ENCODE measurements at regions not wholly inside any gene's neighbourhood (a gene's known extent, or its start where the extent isn't known, plus 50 kb on each side); places are given as distances from the start of the nearest gene placed in this dataset.

DNA sequence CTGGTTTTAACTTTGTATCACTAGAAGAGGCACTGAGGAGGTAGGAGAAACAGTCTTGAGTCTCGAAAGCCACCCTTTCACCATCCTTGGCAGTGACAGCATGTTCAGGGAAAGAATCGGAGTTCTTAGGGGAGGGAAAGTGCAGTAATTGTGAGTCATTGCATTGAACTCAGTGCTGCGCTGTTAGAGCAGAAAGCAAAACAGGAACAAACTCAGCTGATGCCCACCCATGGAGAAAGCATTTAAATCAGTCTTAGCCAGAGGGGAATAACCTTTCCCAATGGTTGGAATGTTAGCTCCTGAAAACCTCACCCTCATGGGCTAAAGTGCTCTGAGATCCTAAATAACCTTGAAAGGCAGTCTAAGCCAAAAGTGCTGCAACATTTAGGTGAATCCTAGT is 845.6 kb upstream of the CNTNAP5 start:
- 62% methylated on average over 3 of the region's 3 CpGs for WGBS
- H3K9ac ChIP-seq (ENCODE audit: low read depth, low read length): no peak overlapping the region
- no peak overlapping the region for H3K27ac ChIP-seq (ENCODE audit: low read depth, low read length)

DNA sequence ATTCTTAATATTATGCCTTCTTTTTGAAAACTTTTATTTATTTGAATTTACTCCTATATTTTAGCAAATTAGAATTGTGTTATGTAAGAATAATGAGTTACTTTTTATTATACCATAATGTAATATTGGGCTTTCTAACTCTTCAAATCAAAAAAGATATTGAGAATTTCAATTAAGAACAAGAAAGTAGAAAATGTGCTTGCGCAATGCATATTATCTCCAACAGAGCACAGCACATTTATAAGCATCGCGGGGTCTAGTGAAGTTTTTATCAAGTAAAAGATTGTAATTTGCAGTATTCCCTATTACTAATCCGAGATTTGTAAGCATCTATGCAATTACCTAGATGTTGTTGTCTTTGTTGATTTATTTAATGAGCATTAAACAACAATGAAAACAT is 829.1 kb upstream of the CNTNAP5 start:
- WGBS: 100% methylated on average over 3 of the region's 4 CpGs
- Histone ChIP-seq H3K4me1 (ENCODE audit: insufficient read depth, low read length) (no peaks in the 10 kb centered on the region), H3K27me3 (ENCODE audit: insufficient read depth, low read length) (no peaks in the 10 kb centered on the region), H3K9ac (ENCODE audit: low read depth, low read length) (no peak overlapping the region), H3K9me3 (ENCODE audit: insufficient read depth, low read depth, low read length) (no peaks in the 10 kb centered on the region), H3K27ac (ENCODE audit: low read depth, low read length) (no peak overlapping the region), H3K36me3 (ENCODE audit: insufficient read depth, low read length) (no peaks in the 10 kb centered on the region), H3K4me3 (ENCODE audit: low read length) (no peak overlapping the region)

More for the DNA sequence above, 845.6 kb upstream of the CNTNAP5 start:
- H3K36me3 ChIP-seq (ENCODE audit: insufficient read depth, low read length): no peaks in the 10 kb centered on the region
- no peaks in the 10 kb centered on the region for H3K4me1 ChIP-seq (ENCODE audit: insufficient read depth, low read length)
- H3K9me3 ChIP-seq (ENCODE audit: insufficient read depth, low read depth, low read length): no peaks in the 10 kb centered on the region
- no peak overlapping the region for H3K4me3 ChIP-seq (ENCODE audit: low read length)
- H3K27me3 ChIP-seq (ENCODE audit: insufficient read depth, low read length): no peaks in the 10 kb centered on the region

DNA sequence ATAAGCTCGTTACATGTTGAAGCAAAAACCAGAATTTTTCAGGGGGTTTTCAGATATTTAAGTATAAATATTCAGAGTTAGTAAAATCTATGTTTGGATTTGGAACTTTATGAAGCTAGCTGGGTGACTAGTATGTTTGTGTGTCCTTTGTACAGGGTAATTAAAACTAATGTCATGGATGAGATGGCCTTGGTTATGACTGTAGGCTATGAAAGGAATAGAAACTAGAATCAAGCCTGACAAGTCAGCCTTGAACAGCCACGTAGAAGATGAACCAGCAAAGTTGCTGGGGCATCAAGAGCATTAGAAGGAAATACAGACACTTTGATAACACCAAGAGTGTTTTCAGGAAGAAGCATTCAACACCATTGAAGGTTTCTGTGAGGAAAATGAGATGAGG is 825.1 kb upstream of the CNTNAP5 start:
- Histone ChIP-seq H3K4me1 (ENCODE audit: insufficient read depth, low read length) (no peaks in the 10 kb centered on the region), H3K27me3 (ENCODE audit: insufficient read depth, low read length) (no peaks in the 10 kb centered on the region), H3K9me3 (ENCODE audit: insufficient read depth, low read depth, low read length) (no peaks in the 10 kb centered on the region), H3K36me3 (ENCODE audit: insufficient read depth, low read length) (no peaks in the 10 kb centered on the region), H3K4me3 (ENCODE audit: low read length) (no peak overlapping the region), H3K27ac (ENCODE audit: low read depth, low read length) (no peak overlapping the region), H3K9ac (ENCODE audit: low read depth, low read length) (no peak overlapping the region)
- WGBS: 93% methylated on average over 2 of the region's 2 CpGs

DNA sequence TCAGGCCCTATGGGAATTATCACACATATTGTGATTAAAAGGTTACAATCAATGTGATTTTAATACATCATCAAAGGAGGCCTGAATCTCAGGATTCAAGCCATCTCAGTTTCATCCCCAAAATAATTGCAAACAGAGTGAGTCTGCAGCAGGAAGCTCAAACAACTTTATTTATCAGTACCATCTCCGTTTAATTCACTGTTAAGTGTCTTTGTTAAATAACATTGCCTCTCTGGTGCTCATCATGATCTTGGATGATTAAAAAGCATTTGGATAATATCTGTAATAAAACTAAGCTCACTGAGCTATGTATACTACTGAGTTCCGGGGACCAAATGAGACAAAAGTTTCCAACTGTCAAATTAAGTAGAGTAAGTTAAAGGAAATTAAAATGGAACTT is 817.8 kb upstream of the CNTNAP5 start:
- WGBS: 83% methylated on average over 1 of the region's 2 CpGs
- H3K4me3 ChIP-seq (ENCODE audit: low read length): no peak overlapping the region
- no peak overlapping the region for H3K9ac ChIP-seq (ENCODE audit: low read depth, low read length)
- no peaks in the 10 kb centered on the region for H3K27me3 ChIP-seq (ENCODE audit: insufficient read depth, low read length)
- H3K36me3 ChIP-seq (ENCODE audit: insufficient read depth, low read length): no peaks in the 10 kb centered on the region
- H3K27ac ChIP-seq (ENCODE audit: low read depth, low read length): no peak overlapping the region
- no peaks in the 10 kb centered on the region for H3K9me3 ChIP-seq (ENCODE audit: insufficient read depth, low read depth, low read length)
- H3K4me1 ChIP-seq (ENCODE audit: insufficient read depth, low read length): no peaks in the 10 kb centered on the region

DNA sequence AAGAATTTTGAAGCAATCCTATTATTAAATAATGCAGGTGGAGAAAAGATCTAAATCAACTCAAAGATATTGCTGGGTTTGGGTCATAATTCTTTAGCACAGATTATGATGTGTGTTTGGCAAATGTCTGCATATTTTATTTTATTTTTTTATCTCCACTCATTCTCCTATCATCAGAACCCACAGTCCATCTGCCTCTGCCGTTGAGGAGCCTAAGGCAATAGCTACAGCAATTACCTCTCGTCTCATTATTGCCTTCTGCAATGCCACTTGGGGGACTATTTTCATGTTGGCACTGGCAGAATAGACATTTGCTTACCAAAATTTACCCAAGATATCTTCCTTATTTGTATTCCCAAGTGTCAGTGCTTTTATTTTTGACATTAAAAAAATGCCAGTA is 815.9 kb upstream of the CNTNAP5 start:
- 96% methylated on average over 2 of the region's 2 CpGs for WGBS
- Histone ChIP-seq H3K36me3 (ENCODE audit: insufficient read depth, low read length) (no peaks in the 10 kb centered on the region), H3K27ac (ENCODE audit: low read depth, low read length) (no peak overlapping the region), H3K4me3 (ENCODE audit: low read length) (no peak overlapping the region), H3K4me1 (ENCODE audit: insufficient read depth, low read length) (no peaks in the 10 kb centered on the region), H3K27me3 (ENCODE audit: insufficient read depth, low read length) (no peaks in the 10 kb centered on the region), H3K9me3 (ENCODE audit: insufficient read depth, low read depth, low read length) (no peaks in the 10 kb centered on the region), H3K9ac (ENCODE audit: low read depth, low read length) (no peak overlapping the region)

DNA sequence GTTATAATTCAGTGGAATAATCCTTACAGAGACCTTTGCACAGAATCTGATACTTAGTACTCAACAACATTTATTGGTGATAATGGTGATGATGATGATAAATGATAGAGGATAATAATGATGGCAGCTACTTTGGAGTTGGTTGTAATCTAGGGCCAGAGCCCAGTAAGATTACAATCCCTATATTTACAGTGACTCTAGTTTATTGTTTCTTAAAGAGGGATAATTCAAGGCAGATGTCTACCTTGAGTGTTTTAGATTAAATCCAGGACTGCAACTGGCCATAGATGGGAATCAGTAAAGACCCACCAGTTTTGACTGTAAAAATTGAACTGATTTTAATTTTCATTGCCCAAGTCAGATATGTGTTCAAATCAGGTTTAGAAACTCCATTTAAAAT is 813.9 kb upstream of the CNTNAP5 start:
- no peak overlapping the region for H3K4me3 ChIP-seq (ENCODE audit: low read length)
- no peaks in the 10 kb centered on the region for H3K9me3 ChIP-seq (ENCODE audit: insufficient read depth, low read depth, low read length)
- no peak overlapping the region for H3K9ac ChIP-seq (ENCODE audit: low read depth, low read length)
- no peaks in the 10 kb centered on the region for H3K36me3 ChIP-seq (ENCODE audit: insufficient read depth, low read length)
- H3K27me3 ChIP-seq (ENCODE audit: insufficient read depth, low read length): no peaks in the 10 kb centered on the region
- H3K4me1 ChIP-seq (ENCODE audit: insufficient read depth, low read length): no peaks in the 10 kb centered on the region
- no peak overlapping the region for H3K27ac ChIP-seq (ENCODE audit: low read depth, low read length)

DNA sequence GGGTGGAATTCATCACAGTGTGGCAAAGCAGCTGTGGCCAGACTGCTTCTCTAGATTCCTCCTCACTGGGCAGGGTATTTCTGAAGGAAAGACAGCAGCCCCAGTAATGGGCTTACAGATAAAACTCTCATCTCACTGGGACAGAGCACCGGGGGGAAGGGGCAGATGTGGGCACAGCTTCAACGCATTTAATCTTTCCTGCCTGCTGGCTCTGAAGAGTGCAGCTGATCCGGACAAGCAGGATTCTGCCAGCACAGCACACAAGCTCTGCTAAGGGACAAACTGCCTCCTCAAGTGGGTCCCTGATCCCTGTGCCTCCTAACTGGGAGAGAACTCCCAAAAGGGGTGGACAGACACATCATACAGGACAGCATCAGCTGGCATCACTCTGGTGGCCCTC is 779.9 kb upstream of the CNTNAP5 start:
- Histone ChIP-seq H3K27me3 (ENCODE audit: insufficient read depth, low read length) (no peaks in the 10 kb centered on the region), H3K9me3 (ENCODE audit: insufficient read depth, low read depth, low read length) (no peaks in the 10 kb centered on the region), H3K4me3 (ENCODE audit: low read length) (no peak overlapping the region), H3K36me3 (ENCODE audit: insufficient read depth, low read length) (no peaks in the 10 kb centered on the region), H3K27ac (ENCODE audit: low read depth, low read length) (no peak overlapping the region), H3K9ac (ENCODE audit: low read depth, low read length) (no peak overlapping the region), H3K4me1 (ENCODE audit: insufficient read depth, low read length) (no peaks in the 10 kb centered on the region)
- 91% methylated on average over 3 of the region's 3 CpGs for WGBS

DNA sequence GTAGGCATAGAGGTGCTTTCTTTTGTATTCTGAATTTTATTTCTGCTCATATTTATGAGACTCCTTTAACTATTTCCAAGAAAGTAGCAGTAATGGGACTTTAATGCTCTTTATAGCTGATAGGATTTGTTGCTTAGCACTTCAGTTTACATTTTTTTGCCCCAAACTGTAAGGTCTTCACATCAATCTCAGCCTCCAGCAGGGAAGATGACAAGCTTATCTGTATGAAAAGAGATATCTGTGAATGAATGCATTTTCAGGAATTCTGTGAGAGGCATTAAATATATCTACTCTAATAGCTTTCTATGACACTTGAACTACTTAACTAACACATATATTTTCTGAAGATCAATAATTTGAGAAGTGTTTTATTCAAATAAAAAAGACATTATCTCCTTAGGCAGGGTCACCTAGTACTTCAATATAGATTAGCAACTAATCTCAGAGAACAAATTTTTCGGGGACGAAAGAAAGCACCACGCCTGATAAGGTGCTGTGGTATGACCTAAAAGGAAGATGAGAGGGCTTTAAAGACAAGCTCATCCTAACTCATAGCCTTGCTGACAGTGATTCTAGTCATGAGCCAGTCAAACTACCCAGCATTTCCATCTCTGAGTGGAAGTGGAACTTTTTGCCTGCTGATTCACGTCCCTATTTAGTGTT is 766.1 kb upstream of the CNTNAP5 start:
- Histone ChIP-seq H3K9me3 (ENCODE audit: insufficient read depth, low read depth, low read length) (peaks cover 4% of the 10 kb centered on the region), H3K9ac (ENCODE audit: low read depth, low read length) (no peak overlapping the region), H3K36me3 (ENCODE audit: insufficient read depth, low read length) (no peaks in the 10 kb centered on the region), H3K27ac (ENCODE audit: low read depth, low read length) (no peak overlapping the region), H3K4me3 (ENCODE audit: low read length) (no peak overlapping the region), H3K4me1 (ENCODE audit: insufficient read depth, low read length) (no peaks in the 10 kb centered on the region), H3K27me3 (ENCODE audit: insufficient read depth, low read length) (no peaks in the 10 kb centered on the region)
- 96% methylated on average over 4 of the region's 4 CpGs for WGBS

DNA sequence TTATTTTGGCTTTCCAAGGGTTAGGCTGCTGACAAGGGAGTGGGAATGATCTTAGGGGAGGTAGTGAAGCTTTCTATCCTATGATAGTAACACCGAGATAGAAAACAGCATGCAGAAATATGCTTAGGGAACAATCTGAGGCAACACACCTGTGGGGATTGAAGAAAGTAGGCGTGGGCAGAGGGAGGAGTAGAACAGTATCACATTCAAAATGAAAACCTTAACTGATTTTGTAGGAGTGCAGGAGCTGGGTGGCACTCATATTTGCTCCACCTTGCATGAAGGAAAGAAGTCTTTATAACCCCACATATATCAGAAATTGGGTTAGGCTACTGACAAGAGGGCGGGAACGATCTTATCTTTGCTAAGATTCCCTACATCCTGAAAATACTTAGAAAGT is 762.2 kb upstream of the CNTNAP5 start:
- Histone ChIP-seq H3K4me3 (ENCODE audit: low read length) (no peak overlapping the region), H3K9me3 (ENCODE audit: insufficient read depth, low read depth, low read length) (peaks cover 4% of the 10 kb centered on the region), H3K4me1 (ENCODE audit: insufficient read depth, low read length) (no peaks in the 10 kb centered on the region), H3K9ac (ENCODE audit: low read depth, low read length) (no peak overlapping the region), H3K27ac (ENCODE audit: low read depth, low read length) (no peak overlapping the region), H3K27me3 (ENCODE audit: insufficient read depth, low read length) (no peaks in the 10 kb centered on the region), H3K36me3 (ENCODE audit: insufficient read depth, low read length) (no peaks in the 10 kb centered on the region)
- WGBS: 96% methylated on average over 4 of the region's 4 CpGs

DNA sequence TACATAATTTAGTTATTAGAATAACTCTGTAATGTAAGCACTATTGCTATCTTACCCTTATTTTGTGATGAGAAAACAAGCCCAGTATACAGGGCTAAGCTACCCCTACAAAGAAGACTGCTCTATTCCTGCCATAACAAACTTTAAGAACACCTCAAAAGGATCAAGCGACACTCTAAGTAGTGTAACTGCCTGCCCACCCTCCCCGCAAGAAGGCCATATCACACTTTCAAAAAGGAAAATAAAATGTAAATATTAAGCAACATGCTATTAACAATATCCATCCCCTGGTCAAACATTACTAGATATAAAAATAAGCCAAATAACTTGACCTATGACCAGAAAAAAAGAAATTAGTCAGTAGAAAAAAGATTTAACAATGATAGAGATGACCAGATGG is 741.7 kb upstream of the CNTNAP5 start:
- 96% methylated on average over 2 of the region's 2 CpGs for WGBS
- no peaks in the 10 kb centered on the region for H3K27me3 ChIP-seq (ENCODE audit: insufficient read depth, low read length)
- H3K36me3 ChIP-seq (ENCODE audit: insufficient read depth, low read length): no peaks in the 10 kb centered on the region
- H3K27ac ChIP-seq (ENCODE audit: low read depth, low read length): no peak overlapping the region
- no peaks in the 10 kb centered on the region for H3K4me1 ChIP-seq (ENCODE audit: insufficient read depth, low read length)
- H3K9ac ChIP-seq (ENCODE audit: low read depth, low read length): no peak overlapping the region
- H3K9me3 ChIP-seq (ENCODE audit: insufficient read depth, low read depth, low read length): no peaks in the 10 kb centered on the region; the same call in 1 of the 2 replicates
- no peak overlapping the region for H3K4me3 ChIP-seq (ENCODE audit: low read length)

DNA sequence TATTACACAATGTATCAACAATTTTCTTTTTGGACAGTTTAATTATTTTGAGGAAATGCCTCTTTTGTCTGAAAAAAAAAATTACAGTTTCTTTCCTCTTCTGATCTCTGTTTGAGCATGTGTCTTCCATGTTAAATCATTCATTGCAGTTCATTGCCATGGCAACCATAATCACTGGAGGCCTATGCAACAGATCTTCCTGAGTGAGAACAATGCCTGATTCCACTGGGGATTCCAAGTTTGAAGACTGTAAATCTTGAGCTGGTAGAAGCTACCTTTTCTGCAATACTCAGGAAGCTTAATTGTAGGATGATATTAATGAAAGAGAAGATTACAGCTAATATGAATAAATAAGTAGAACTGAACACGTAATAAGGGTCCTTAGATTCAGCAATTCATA is 721.4 kb upstream of the CNTNAP5 start:
- Histone ChIP-seq H3K27me3 (ENCODE audit: insufficient read depth, low read length) (no peaks in the 10 kb centered on the region), H3K4me1 (ENCODE audit: insufficient read depth, low read length) (no peaks in the 10 kb centered on the region), H3K4me3 (ENCODE audit: low read length) (no peak overlapping the region), H3K9me3 (ENCODE audit: insufficient read depth, low read depth, low read length) (peaks cover 4% of the 10 kb centered on the region), H3K27ac (ENCODE audit: low read depth, low read length) (no peak overlapping the region), H3K36me3 (ENCODE audit: insufficient read depth, low read length) (no peaks in the 10 kb centered on the region), H3K9ac (ENCODE audit: low read depth, low read length) (no peak overlapping the region)
- WGBS: 100% methylated on average over 1 of the region's 1 CpG
